ENCODE measurements at regions not wholly inside any gene's neighbourhood (a gene's known extent, or its start where the extent isn't known, plus 50 kb on each side); places are given as distances from the start of the nearest gene placed in this dataset.

DNA sequence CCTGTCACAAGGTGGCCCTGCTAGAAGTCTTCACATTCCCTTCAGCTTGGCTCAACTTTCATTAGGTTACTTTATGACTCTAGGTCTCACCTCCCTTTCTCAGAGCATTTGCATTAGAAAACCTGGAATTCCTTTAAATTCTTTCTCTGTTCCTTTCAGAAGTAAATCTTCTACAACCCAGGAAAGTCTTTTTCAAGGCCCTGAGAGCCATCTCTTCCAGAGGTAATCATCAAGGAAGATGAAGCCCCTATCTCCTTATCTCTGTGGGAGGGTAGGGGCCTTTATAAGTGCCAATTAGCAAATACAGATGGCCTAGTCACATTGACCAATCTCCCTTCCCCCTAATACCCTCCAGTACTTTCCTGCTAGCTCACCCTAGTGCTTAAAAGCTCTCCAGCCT is 848.0 kb upstream of the FAM98A start:
- Histone ChIP-seq H3K9me3 (ENCODE audit: low read length) (peaks cover 7% of the 10 kb centered on the region), H3K9me2 (ENCODE audit: insufficient read depth, low read length) (no peaks in the 10 kb centered on the region), H4K20me1 (ENCODE audit: insufficient read depth) (no peaks in the 10 kb centered on the region), H3K79me2 (replicated peaks; ENCODE audit: insufficient read depth, low read length) (no peaks in the 10 kb centered on the region), H3K27ac (ENCODE audit: low read length) (no peak overlapping the region), H3K36me3 (ENCODE audit: insufficient read depth, low read length) (no peaks in the 10 kb centered on the region), H3K27me3 (ENCODE audit: insufficient read depth, low read depth, low read length) (no peaks in the 10 kb centered on the region), H3K4me2 (ENCODE audit: low read length) (no peak overlapping the region), H3K4me3 (ENCODE audit: low read length) (no peak overlapping the region), H3K9ac (ENCODE audit: low read length) (no peak overlapping the region), H3F3A (ENCODE audit: insufficient read depth, low read length, poor library complexity, severe bottlenecking) (no peaks in the 10 kb centered on the region), H2AFZ (ENCODE audit: low read depth, low read length) (no peak overlapping the region)
- TF ChIP-seq, protein P1, sequence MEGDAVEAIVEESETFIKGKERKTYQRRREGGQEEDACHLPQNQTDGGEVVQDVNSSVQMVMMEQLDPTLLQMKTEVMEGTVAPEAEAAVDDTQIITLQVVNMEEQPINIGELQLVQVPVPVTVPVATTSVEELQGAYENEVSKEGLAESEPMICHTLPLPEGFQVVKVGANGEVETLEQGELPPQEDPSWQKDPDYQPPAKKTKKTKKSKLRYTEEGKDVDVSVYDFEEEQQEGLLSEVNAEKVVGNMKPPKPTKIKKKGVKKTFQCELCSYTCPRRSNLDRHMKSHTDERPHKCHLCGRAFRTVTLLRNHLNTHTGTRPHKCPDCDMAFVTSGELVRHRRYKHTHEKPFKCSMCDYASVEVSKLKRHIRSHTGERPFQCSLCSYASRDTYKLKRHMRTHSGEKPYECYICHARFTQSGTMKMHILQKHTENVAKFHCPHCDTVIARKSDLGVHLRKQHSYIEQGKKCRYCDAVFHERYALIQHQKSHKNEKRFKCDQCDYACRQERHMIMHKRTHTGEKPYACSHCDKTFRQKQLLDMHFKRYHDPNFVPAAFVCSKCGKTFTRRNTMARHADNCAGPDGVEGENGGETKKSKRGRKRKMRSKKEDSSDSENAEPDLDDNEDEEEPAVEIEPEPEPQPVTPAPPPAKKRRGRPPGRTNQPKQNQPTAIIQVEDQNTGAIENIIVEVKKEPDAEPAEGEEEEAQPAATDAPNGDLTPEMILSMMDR (IDR thresholded peaks at IDR 0.05; ENCODE audit: poor library complexity, severe bottlenecking), result no peak
- TF ChIP-seq EZH2 (IDR thresholded peaks at IDR 0.05; ENCODE audit: borderline replicate concordance, insufficient read depth, low read length, poor library complexity, severe bottlenecking) (no peak), SMC3 (conservative IDR thresholded peaks at IDR 0.05; ENCODE audit: poor library complexity) (no peak), EP300 (conservative IDR thresholded peaks at IDR 0.05; ENCODE audit: poor library complexity, severe bottlenecking) (no peak), RAD21 (conservative IDR thresholded peaks at IDR 0.05) (no peak)
- TF ChIP-seq, protein P2, sequence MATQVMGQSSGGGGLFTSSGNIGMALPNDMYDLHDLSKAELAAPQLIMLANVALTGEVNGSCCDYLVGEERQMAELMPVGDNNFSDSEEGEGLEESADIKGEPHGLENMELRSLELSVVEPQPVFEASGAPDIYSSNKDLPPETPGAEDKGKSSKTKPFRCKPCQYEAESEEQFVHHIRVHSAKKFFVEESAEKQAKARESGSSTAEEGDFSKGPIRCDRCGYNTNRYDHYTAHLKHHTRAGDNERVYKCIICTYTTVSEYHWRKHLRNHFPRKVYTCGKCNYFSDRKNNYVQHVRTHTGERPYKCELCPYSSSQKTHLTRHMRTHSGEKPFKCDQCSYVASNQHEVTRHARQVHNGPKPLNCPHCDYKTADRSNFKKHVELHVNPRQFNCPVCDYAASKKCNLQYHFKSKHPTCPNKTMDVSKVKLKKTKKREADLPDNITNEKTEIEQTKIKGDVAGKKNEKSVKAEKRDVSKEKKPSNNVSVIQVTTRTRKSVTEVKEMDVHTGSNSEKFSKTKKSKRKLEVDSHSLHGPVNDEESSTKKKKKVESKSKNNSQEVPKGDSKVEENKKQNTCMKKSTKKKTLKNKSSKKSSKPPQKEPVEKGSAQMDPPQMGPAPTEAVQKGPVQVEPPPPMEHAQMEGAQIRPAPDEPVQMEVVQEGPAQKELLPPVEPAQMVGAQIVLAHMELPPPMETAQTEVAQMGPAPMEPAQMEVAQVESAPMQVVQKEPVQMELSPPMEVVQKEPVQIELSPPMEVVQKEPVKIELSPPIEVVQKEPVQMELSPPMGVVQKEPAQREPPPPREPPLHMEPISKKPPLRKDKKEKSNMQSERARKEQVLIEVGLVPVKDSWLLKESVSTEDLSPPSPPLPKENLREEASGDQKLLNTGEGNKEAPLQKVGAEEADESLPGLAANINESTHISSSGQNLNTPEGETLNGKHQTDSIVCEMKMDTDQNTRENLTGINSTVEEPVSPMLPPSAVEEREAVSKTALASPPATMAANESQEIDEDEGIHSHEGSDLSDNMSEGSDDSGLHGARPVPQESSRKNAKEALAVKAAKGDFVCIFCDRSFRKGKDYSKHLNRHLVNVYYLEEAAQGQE (IDR thresholded peaks at IDR 0.05; ENCODE audit: borderline replicate concordance), result no peak

DNA sequence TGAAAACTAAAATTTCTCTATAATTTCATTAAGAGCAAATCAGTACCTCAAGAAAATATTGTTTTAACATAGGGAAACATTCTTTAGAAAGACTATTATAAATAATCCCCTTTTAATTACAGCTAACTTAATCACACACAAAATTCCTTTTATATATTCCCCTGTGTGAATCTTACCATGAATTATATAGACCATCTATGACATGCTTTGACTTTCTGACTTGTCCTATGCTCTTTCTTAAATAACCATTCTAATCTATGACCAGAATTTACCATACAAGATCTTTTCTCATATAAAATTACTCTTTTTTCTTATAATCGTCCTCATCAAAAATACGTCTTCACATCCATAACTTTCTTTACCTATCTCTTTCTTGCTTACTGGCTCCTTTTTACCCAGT is 824.2 kb upstream of the FAM98A start:
- Histone ChIP-seq H3K27me3 (ENCODE audit: insufficient read depth, low read depth, low read length) (no peaks in the 10 kb centered on the region), H3K27ac (ENCODE audit: low read length) (no peak overlapping the region)

More for the DNA sequence above, 824.2 kb upstream of the FAM98A start:
- Histone ChIP-seq H3K9me2 (ENCODE audit: insufficient read depth, low read length) (no peaks in the 10 kb centered on the region), H3K9ac (ENCODE audit: low read length) (no peak overlapping the region), H3F3A (ENCODE audit: insufficient read depth, low read length, poor library complexity, severe bottlenecking) (no peaks in the 10 kb centered on the region), H2AFZ (ENCODE audit: low read depth, low read length) (no peak overlapping the region), H3K4me3 (ENCODE audit: low read length) (no peak overlapping the region), H4K20me1 (ENCODE audit: insufficient read depth) (no peaks in the 10 kb centered on the region), H3K4me2 (ENCODE audit: low read length) (no peak overlapping the region), H3K9me3 (ENCODE audit: low read length) (no peaks in the 10 kb centered on the region), H3K79me2 (replicated peaks; ENCODE audit: insufficient read depth, low read length) (no peaks in the 10 kb centered on the region), H3K36me3 (ENCODE audit: insufficient read depth, low read length) (no peaks in the 10 kb centered on the region)
- TF ChIP-seq EP300 (conservative IDR thresholded peaks at IDR 0.05; ENCODE audit: poor library complexity, severe bottlenecking) (no peak), TAF1 (IDR thresholded peaks at IDR 0.05; ENCODE audit: low read depth) (no peak), SMC3 (conservative IDR thresholded peaks at IDR 0.05; ENCODE audit: poor library complexity) (no peak), EZH2 (IDR thresholded peaks at IDR 0.05; ENCODE audit: borderline replicate concordance, insufficient read depth, low read length, poor library complexity, severe bottlenecking) (no peak), POLR2AphosphoS5 (IDR thresholded peaks at IDR 0.05) (no peak), MXI1 (conservative IDR thresholded peaks at IDR 0.05; ENCODE audit: poor library complexity, severe bottlenecking) (no peak), RAD21 (conservative IDR thresholded peaks at IDR 0.05) (no peak)
- TF ChIP-seq, protein P2 (IDR thresholded peaks at IDR 0.05; ENCODE audit: borderline replicate concordance), result no peak
- TF ChIP-seq, protein P1 (IDR thresholded peaks at IDR 0.05; ENCODE audit: poor library complexity, severe bottlenecking), result no peak
